ENCODE measurements at regions not wholly inside any gene's neighbourhood (a gene's known extent, or its start where the extent isn't known, plus 50 kb on each side); places are given as distances from the start of the nearest gene placed in this dataset.
A peak's percentile ranks its signal among the peaks of the same experiment; 100 is the strongest.

- ATAC-seq (ENCODE audit: low FRiP score) (no peak), DNase-seq (no peak)
- Histone ChIP-seq H3K4me3 (ENCODE audit: low read length in 2 of 2) (no peak overlapping the region), H3K27me3 (ENCODE audit: control insufficient read depth in 1 of 2, insufficient read depth in 2 of 2, low read length in 1 of 2) (no peaks in the 10 kb centered on the region), H3K9me3 (ENCODE audit: control insufficient read depth, low read length) (peaks cover 3% of the 10 kb centered on the region), H3K36me3 (ENCODE audit: control insufficient read depth in 1 of 2, insufficient read depth in 2 of 2, low read length in 1 of 2) (peaks cover 0 to 3% of the 10 kb centered on the region in 2 donors), H3K4me1 (ENCODE audit: control insufficient read depth in 1 of 2, insufficient read depth in 2 of 2, low read length in 2 of 2) (no peaks in the 10 kb centered on the region), H3K27ac (ENCODE audit: low read depth in 1 of 2, low read length in 2 of 2) (no peak overlapping the region)
- 94 to 95% methylated on average over 1 of the region's 1 CpG for WGBS, 2 donors
- intact Hi-C loops (cut with DNase I) = no loop called here
Observed at GRCh38 chr4:128481752-128482480, 194.3 kb upstream of the PGRMC2 start.

GRCh38 chr4:128480945-128481344, 193.3 kb upstream of the PGRMC2 start:
- Histone ChIP-seq H3K27ac (ENCODE audit: low read depth in 1 of 2, low read length in 2 of 2) (no peak overlapping the region), H3K9me3 (ENCODE audit: control insufficient read depth, low read length) (peaks cover 3% of the 10 kb centered on the region), H3K27me3 (ENCODE audit: control insufficient read depth in 1 of 2, insufficient read depth in 2 of 2, low read length in 1 of 2) (no peaks in the 10 kb centered on the region), H3K4me1 (ENCODE audit: control insufficient read depth in 1 of 2, insufficient read depth in 2 of 2, low read length in 2 of 2) (no peaks in the 10 kb centered on the region), H3K4me3 (ENCODE audit: low read length in 2 of 2) (no peak overlapping the region), H3K36me3 (ENCODE audit: control insufficient read depth in 1 of 2, insufficient read depth in 2 of 2, low read length in 1 of 2) (peaks cover 0 to 3% of the 10 kb centered on the region in 2 donors)
- 97 to 100% methylated on average over 1 of the region's 1 CpG for WGBS, 2 donors
- DNase-seq = no peak
- ATAC-seq (ENCODE audit: low FRiP score) = no peak
- intact Hi-C loops (cut with DNase I) = no loop called here

GRCh38 chr4:128477540-128477939, 189.9 kb upstream of the PGRMC2 start:
- no peak for ATAC-seq (ENCODE audit: low FRiP score)

GRCh38 chr4:128475597-128475996, 188.0 kb upstream of the PGRMC2 start:
- H3K9me3 ChIP-seq (ENCODE audit: control insufficient read depth, low read length) = no peaks in the 10 kb centered on the region
- no peak for DNase-seq
- no peak for ATAC-seq (ENCODE audit: low FRiP score)
- H3K4me3 ChIP-seq (ENCODE audit: low read length in 2 of 2) = no peak overlapping the region
- H3K27me3 ChIP-seq (ENCODE audit: control insufficient read depth in 1 of 2, insufficient read depth in 2 of 2, low read length in 1 of 2) = no peaks in the 10 kb centered on the region
- H3K36me3 ChIP-seq (ENCODE audit: control insufficient read depth in 1 of 2, insufficient read depth in 2 of 2, low read length in 1 of 2) = no peaks in the 10 kb centered on the region
- intact Hi-C loops (cut with DNase I) = no loop called here
- 97 to 99% methylated on average over 1 of the region's 1 CpG for WGBS, 2 donors
- no peak overlapping the region for H3K27ac ChIP-seq (ENCODE audit: low read depth in 1 of 2, low read length in 2 of 2)
- no peaks in the 10 kb centered on the region for H3K4me1 ChIP-seq (ENCODE audit: control insufficient read depth in 1 of 2, insufficient read depth in 2 of 2, low read length in 2 of 2)

More at GRCh38 chr4:128477540-128477939, 189.9 kb upstream of the PGRMC2 start:
- H3K36me3 ChIP-seq (ENCODE audit: control insufficient read depth in 1 of 2, insufficient read depth in 2 of 2, low read length in 1 of 2) = peaks cover 0 to 3% of the 10 kb centered on the region in 2 donors
- no peak overlapping the region for H3K27ac ChIP-seq (ENCODE audit: low read depth in 1 of 2, low read length in 2 of 2)
- intact Hi-C loops (cut with DNase I) = no loop called here
- H3K9me3 ChIP-seq (ENCODE audit: control insufficient read depth, low read length) = peaks cover 3% of the 10 kb centered on the region
- H3K27me3 ChIP-seq (ENCODE audit: control insufficient read depth in 1 of 2, insufficient read depth in 2 of 2, low read length in 1 of 2) = no peaks in the 10 kb centered on the region
- WGBS, 2 donors = 48 to 51% methylated on average over 4 of the region's 4 CpGs
- no peaks in the 10 kb centered on the region for H3K4me1 ChIP-seq (ENCODE audit: control insufficient read depth in 1 of 2, insufficient read depth in 2 of 2, low read length in 2 of 2)
- DNase-seq = no peak
- H3K4me3 ChIP-seq (ENCODE audit: low read length in 2 of 2) = no peak overlapping the region

GRCh38 chr4:128471576-128471975, 184.0 kb upstream of the PGRMC2 start:
- H3K9me3 ChIP-seq (ENCODE audit: control insufficient read depth, low read length) = no peaks in the 10 kb centered on the region
- H3K27ac ChIP-seq (ENCODE audit: low read depth in 1 of 2, low read length in 2 of 2) = no peak overlapping the region
- H3K36me3 ChIP-seq (ENCODE audit: control insufficient read depth in 1 of 2, insufficient read depth in 2 of 2, low read length in 1 of 2) = no peaks in the 10 kb centered on the region
- WGBS, 2 donors = 94 to 100% methylated on average over 2 of the region's 2 CpGs
- intact Hi-C loops (cut with DNase I) = loop anchor here in 1 of 2 donors (5.0 kb wide), 1 partner anchor 41 kb away; no protein-coding TSS in a partner anchor
- DNase-seq (no peak), ATAC-seq (ENCODE audit: low FRiP score) (no peak)
- no peaks in the 10 kb centered on the region for H3K27me3 ChIP-seq (ENCODE audit: control insufficient read depth in 1 of 2, insufficient read depth in 2 of 2, low read length in 1 of 2)
- peaks cover 0 to 5% of the 10 kb centered on the region in 2 donors for H3K4me1 ChIP-seq (ENCODE audit: control insufficient read depth in 1 of 2, insufficient read depth in 2 of 2, low read length in 2 of 2)
- no peak overlapping the region for H3K4me3 ChIP-seq (ENCODE audit: low read length in 2 of 2)

- Histone ChIP-seq H3K27me3 (ENCODE audit: control insufficient read depth in 1 of 2, insufficient read depth in 2 of 2, low read length in 1 of 2) (no peaks in the 10 kb centered on the region), H3K9me3 (ENCODE audit: control insufficient read depth, low read length) (no peaks in the 10 kb centered on the region), H3K27ac (ENCODE audit: low read depth in 1 of 2, low read length in 2 of 2) (no peak overlapping the region), H3K4me3 (ENCODE audit: low read length in 2 of 2) (no peak overlapping the region), H3K4me1 (ENCODE audit: control insufficient read depth in 1 of 2, insufficient read depth in 2 of 2, low read length in 2 of 2) (peaks cover 0 to 5% of the 10 kb centered on the region in 2 donors), H3K36me3 (ENCODE audit: control insufficient read depth in 1 of 2, insufficient read depth in 2 of 2, low read length in 1 of 2) (no peaks in the 10 kb centered on the region)
- intact Hi-C loops (cut with DNase I) = loop anchor here in 1 of 2 donors (5.0 kb wide), 1 partner anchor 42 kb away; no protein-coding TSS in a partner anchor
- WGBS, 2 donors = 72 to 78% methylated on average over 5 of the region's 5 CpGs
- ATAC-seq (ENCODE audit: low FRiP score) = no peak
- no peak for DNase-seq
Observed at GRCh38 chr4:128470492-128471053, 183.0 kb upstream of the PGRMC2 start.

- H3K4me1 ChIP-seq (ENCODE audit: control insufficient read depth in 1 of 2, insufficient read depth in 2 of 2, low read length in 2 of 2) = peaks cover 0 to 5% of the 10 kb centered on the region in 2 donors
- no peaks in the 10 kb centered on the region for H3K9me3 ChIP-seq (ENCODE audit: control insufficient read depth, low read length)
- H3K4me3 ChIP-seq (ENCODE audit: low read length in 2 of 2) = peak overlapping the region in 1 of 2 donors; percentile 6
- intact Hi-C loops (cut with DNase I) = no loop called here
- H3K36me3 ChIP-seq (ENCODE audit: control insufficient read depth in 1 of 2, insufficient read depth in 2 of 2, low read length in 1 of 2) = no peaks in the 10 kb centered on the region
- no peaks in the 10 kb centered on the region for H3K27me3 ChIP-seq (ENCODE audit: control insufficient read depth in 1 of 2, insufficient read depth in 2 of 2, low read length in 1 of 2)
- peak overlapping the region; percentile 68 to 73 for H3K27ac ChIP-seq (ENCODE audit: low read depth in 1 of 2, low read length in 2 of 2)
- WGBS, 2 donors = 14% methylated on average over 6 of the region's 6 CpGs
- DNase-seq (peak in 1 of 2 donors; percentile 66), ATAC-seq (ENCODE audit: low FRiP score) (peak; percentile 63)
Observed at GRCh38 chr4:128468123-128468989, 180.7 kb upstream of the PGRMC2 start.

GRCh38 chr4:128465523-128465922, 177.9 kb upstream of the PGRMC2 start:
- intact Hi-C loops (cut with DNase I) = no loop called here
- no peak overlapping the region for H3K4me3 ChIP-seq (ENCODE audit: low read length in 2 of 2)
- H3K27ac ChIP-seq (ENCODE audit: low read depth in 1 of 2, low read length in 2 of 2) = no peak overlapping the region
- DNase-seq (no peak), ATAC-seq (ENCODE audit: low FRiP score) (no peak)
- peaks cover 0 to 5% of the 10 kb centered on the region in 2 donors for H3K4me1 ChIP-seq (ENCODE audit: control insufficient read depth in 1 of 2, insufficient read depth in 2 of 2, low read length in 2 of 2)
- H3K36me3 ChIP-seq (ENCODE audit: control insufficient read depth in 1 of 2, insufficient read depth in 2 of 2, low read length in 1 of 2) = no peaks in the 10 kb centered on the region
- H3K27me3 ChIP-seq (ENCODE audit: control insufficient read depth in 1 of 2, insufficient read depth in 2 of 2, low read length in 1 of 2) = no peaks in the 10 kb centered on the region
- no peaks in the 10 kb centered on the region for H3K9me3 ChIP-seq (ENCODE audit: control insufficient read depth, low read length)
- WGBS, 2 donors = 48% methylated on average over 2 of the region's 2 CpGs
